ENCODE measurements at regions not wholly inside any gene's neighbourhood (a gene's known extent, or its start where the extent isn't known, plus 50 kb on each side); places are given as distances from the start of the nearest gene placed in this dataset.

DNA sequence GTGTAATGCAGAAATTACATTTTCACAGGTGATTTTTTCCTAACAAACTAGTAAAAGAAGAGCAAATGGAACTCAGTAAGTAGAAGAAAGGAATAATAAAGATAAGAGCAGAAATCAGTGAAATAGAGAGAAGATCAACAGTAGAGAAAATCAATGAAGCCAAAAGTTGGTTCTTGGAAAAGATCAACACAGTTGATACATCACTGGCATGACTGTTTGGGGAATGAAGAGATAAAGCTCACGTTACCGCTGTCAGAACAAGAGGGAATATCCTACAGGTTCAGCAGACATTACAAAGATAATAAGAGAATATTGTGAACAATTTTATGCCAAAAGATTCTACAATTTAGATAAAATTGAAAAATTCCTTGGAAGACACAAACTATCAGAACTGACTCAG, 146.4 kb downstream of the ACTR3B start:
- Histone ChIP-seq H3K27ac (ENCODE audit: extremely low read depth, low read depth, low read length) (no peak overlapping the region), H3K4me1 (ENCODE audit: control insufficient read depth, insufficient read depth, low read length) (no peaks in the 10 kb centered on the region), H3K4me3 (ENCODE audit: low read depth, low read length) (no peak overlapping the region), H3K9me3 (ENCODE audit: control insufficient read depth, insufficient read depth, low read depth, low read length) (no peaks in the 10 kb centered on the region), H3K36me3 (ENCODE audit: control insufficient read depth in 2 of 2, insufficient read depth in 1 of 2, low read length in 2 of 2) (no peaks in the 10 kb centered on the region)
- TF ChIP-seq FEZF1 (tag by site-specific recombination; IDR thresholded peaks at IDR 0.05) (no peak), ZNF837 (tag by site-specific recombination; IDR thresholded peaks at IDR 0.05) (no peak)
- ChIA-PET CTCF (interaction anchor here (0.6 kb wide), 1 partner anchor 1793 kb away, joined by 3 read pairs; no protein-coding TSS in a partner anchor), POLR2A (no interaction called here)

DNA sequence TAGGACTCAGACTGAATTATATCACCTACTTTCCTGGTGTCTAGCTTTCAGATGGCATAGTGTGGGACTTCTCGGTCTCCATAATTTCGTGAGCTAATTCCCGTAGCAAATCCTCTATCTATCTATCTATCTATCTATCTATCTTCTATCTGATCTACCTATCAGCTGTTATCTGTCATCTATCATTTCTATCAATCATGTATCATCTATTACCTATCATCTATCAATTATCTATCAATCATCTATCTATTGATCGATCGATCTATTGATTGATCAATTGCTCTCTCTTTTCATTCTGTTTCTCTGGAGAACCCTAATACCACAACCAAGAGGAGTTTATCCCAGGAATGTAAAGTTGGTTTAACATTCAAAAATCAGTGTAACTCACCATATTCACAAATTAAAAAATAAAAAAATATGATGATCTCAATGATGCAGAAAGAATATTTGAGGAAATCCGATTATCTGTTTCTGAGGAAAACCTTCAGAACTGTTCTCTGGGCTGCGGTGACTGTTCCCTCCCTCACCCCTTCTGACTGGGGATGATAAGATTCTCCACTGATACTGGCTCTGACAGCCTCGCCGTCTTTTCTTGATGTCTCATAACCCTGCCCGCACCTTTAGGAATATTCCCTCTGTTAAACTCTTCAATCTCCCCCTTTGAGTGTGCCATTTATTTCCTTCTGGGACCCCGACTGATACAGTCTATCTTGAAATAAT, 147.7 kb downstream of the ACTR3B start:
- CTCF ChIA-PET, result no interaction called here

More for the DNA sequence above, 147.7 kb downstream of the ACTR3B start:
- POLR2A ChIA-PET, result no interaction called here
- no peaks in the 10 kb centered on the region for H3K9me3 ChIP-seq (ENCODE audit: control insufficient read depth, insufficient read depth, low read depth, low read length)
- no peak overlapping the region for H3K27ac ChIP-seq (ENCODE audit: extremely low read depth, low read depth, low read length)
- H3K4me3 ChIP-seq (ENCODE audit: low read depth, low read length), result no peak overlapping the region
- no peaks in the 10 kb centered on the region for H3K4me1 ChIP-seq (ENCODE audit: control insufficient read depth, insufficient read depth, low read length)
- TF ChIP-seq PRDM2 (tag by site-specific recombination; IDR thresholded peaks at IDR 0.05; ENCODE audit: borderline replicate concordance) (no peak), KLF8 (tag by site-specific recombination; IDR thresholded peaks at IDR 0.05) (no peak), GFI1B (tag by site-specific recombination; IDR thresholded peaks at IDR 0.05) (no peak), ZBTB7A (tag by site-specific recombination; IDR thresholded peaks at IDR 0.05; ENCODE audit: low read depth) (no peak), OSR2 (tag by site-specific recombination; IDR thresholded peaks at IDR 0.05) (no peak), ZNF280D (tag by site-specific recombination; IDR thresholded peaks at IDR 0.05) (no peak), MZF1 (tag by site-specific recombination; IDR thresholded peaks at IDR 0.05; ENCODE audit: borderline replicate concordance) (no peak), INSM2 (tag by site-specific recombination; IDR thresholded peaks at IDR 0.05) (no peak), ZNF214 (tag by site-specific recombination; IDR thresholded peaks at IDR 0.05; ENCODE audit: borderline replicate concordance) (no peak), ZNF416 (tag by site-specific recombination; IDR thresholded peaks at IDR 0.05) (no peak), ZSCAN16 (tag by site-specific recombination; IDR thresholded peaks at IDR 0.05) (no peak), GLIS2 (tag by site-specific recombination; IDR thresholded peaks at IDR 0.05) (no peak)
- H3K36me3 ChIP-seq (ENCODE audit: control insufficient read depth in 2 of 2, insufficient read depth in 1 of 2, low read length in 2 of 2), result no peaks in the 10 kb centered on the region
